GM04503 (cell line): ENCODE measurements at regions not wholly inside any gene's neighbourhood (a gene's known extent, or its start where the extent isn't known, plus 50 kb on each side); places are given as distances from the start of the nearest gene placed in this dataset.
"Not testable (repeated sequence)": the region's sequence is repeated elsewhere in the genome, so short reads cannot be mapped to it uniquely, and the experiment has no call there.

Experiments used
- DNase-seq: peaks from one replicate; pipeline ENCODE4 v3.0.0-alpha.2; 2012; ENCODE audit warnings: low read depth

DNA sequence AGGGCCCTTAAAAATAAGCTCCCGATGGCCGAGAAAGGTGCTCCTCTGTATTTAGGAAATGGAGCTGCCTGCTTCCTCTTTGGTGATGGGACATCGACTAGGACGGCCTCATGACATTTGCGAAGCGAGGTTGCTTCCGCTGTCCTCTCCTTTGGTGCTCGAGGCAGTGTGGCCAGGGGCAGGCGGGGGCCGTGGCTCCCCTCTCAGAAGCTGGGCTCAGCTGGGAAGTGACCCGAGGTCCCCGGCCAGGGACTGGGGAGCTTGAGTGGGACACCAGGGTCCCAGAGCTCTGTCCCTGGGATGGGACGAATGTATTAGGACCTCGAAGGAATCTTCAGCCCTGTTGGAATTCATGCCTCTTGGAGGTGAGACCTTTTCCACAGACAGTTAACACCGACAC lies 151.1 kb downstream of the CTTN start:
- DNase-seq = no peak

DNA sequence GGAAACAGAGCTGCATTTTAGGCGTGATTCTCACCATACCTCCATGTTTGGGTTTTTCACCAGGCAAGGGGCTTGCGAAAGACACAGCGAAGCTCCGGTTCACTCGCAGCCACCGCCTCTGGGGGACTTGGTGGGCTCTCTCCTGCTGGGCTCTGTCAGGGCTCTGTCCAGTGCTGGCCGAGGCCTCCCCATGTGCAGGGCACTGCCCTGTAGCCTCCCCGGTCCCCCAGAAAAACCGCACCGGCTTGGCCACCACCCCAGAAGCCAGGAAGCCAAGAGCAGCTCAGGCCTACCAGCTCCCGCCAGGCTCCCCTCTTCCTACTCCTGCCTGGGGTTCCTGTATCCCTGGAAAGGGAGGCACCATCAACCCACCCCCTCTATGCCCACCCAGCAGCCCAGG lies 151.5 kb downstream of the CTTN start:
- no peak for DNase-seq

DNA sequence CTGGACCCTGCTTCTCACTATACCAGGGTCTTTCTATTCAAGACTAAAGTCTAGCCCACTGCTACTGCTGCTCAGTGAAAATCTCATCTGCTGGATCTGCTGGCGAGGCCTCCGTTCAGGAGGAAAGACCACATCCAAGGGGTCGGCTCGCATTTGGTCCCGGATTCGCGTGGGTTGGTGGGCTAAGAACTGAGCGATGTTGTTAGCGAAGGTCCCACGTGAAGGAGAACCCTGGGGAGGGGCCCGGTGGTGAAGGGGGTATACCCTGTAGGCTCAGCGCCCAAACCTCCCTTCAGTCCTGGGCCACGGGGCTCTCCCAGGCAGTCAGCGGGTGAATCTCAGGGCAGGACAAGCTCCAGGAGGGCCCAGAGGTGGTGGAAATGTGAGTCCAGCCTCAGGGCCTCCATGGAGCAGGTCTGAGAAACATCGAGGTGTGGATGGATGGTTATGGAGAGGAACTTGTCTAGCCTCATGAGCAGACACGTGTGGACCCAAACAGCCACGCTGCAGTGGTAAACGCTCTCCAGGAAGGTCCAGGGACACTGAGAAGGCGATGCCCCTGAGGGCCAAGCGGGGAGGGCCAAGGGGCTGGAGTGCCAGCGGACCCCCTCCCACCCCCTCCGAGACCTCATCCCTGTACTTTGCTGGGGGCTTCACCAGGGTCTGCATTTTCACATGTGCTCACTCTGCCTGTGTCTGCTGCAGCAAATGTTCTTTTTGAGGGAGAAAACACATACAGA lies 152.3 kb downstream of the CTTN start:
- no peak for DNase-seq

DNA sequence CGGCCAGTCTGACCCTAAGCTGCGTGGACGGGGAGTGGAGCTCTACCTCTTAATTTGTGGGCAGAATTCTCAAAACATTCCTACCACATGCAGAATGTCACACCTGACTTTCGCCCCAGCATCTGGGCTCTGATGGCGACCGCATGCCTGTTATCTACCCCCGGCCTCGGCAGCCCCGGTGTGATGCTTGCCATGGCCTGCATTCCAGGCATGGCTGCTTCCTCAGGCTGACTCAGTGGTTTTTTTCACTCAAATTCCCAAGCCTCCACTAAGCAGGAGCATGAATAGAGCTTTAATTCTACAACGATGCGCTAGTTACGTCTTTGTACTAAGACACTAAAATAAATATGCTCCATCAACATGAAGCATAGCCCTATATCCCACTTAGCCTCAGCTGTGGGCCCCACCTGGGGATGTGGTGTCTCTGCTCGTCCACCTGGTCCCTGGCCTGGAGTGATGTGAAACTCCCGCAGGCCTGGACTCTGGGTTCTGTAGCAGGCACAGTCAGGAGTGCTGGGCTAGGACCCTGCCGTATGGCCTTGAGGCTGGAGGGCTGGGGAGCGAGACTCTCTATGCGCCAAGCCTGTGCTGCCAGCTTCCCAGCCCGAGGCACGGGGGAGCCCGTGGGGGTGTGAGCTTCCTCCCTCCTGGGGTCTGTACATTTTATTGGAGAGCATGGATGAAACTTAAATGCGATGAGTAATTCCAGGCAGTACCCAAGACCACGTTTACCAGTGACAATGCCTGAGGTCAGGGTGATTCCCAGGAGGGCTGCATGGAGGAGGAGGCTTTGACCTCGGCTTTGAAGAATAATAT lies 153.2 kb downstream of the CTTN start:
- no peak for DNase-seq

DNA sequence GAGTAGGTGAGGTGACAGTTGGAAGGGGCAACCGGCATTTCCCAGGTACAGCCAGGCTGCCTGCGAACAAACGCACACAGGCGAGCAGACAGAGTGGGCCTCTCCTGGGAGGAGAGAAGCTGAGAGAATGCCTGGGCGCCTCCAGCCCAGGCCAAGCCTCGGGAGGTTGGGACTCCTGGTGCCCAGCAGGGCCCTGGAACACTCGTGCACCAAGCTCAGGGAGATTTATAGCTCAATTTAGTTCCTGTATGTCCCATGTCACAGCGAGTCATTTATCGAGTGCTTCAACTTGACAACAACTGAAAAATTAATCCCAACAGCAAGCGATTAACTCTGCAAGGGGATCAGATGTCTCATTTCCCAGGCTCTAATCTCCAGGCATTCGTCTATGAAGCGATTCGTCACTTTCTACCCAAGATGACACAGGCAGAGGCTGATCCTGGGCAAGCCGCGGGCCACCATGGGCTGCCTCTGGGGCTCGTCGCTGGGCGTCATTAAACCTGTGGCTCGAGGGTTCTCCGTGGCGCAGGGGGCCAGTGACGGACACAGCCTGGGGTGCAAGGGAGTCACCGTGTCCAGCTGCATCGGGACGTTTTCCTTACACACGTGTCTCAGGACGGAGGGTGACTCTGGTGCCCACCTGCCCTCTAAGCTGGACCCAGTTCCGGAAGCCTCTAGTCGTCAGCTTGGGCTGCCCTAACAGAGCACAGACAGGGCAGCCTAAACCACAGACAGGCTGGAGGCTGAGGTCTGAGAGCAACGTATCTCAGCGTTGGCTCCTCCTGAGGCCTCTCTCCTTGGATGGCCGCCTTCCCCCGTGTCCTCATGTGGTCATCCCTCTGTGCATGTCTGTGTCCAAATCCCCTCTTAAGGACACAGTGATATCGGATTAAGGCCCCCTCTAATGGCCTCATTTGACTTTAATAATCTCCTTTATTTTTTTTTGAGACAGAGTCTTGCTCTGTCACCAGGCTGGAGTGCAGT lies 154.1 kb downstream of the CTTN start:
- no peak for DNase-seq

DNA sequence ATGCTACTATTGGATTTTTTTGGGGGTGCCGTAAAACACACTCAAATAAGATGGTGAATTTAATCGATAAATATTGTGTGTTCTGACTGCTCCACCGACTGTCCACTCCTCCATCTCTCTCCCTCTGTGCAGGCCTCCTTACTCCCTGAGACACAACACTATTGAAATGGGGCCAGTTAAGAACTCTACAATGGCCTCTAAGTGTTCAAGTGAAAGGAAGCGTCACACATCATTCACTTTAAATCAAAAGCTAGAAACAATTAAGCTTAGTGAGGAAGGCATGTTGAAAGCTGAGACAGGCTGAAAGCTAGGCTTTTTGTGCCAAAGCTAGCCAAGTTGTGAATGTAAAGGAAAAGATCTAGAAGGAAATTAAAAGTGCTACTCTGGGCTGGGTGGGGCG lies 156.7 kb downstream of the CTTN start:
- DNase-seq = no peak

DNA sequence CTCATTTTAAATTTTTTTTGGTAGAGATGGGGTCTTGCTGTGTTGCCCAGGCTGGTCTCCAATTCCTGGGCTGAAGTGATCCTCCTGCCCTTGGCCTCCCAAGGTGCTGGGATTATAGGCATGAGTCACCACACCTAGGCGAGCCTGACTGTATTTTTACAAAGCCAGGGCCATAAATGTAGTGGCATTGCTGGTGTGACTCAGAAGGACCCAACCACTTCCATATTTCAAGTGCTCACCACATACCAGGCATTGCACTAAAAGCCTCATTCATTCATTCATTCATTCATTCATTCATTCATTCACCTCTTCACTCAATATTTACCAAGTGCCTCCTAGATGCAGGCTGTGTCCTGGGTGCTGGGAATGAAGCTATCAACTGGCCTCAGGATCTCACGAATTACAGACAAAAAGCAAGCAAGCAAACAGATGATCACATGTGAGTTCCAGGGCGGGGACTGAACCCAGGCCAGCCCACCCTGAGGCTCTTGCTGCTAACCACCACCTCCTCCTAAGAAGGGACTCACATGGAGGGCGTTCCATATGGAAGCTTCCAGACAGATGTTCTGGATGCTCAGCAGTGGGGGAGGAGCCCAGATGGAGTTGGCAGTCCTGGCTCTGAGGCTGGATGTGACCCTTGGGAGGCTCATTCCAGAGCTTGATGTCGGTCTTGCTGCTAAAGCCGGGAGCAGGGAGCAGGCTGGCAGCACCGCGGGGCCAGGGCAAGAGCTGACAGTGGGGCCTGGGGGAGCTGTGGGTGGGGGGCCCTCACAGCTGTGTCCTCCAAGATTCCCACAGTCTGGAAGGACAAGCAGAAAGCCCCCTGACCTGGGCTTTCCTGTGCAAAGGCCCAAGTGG lies 158.8 kb downstream of the CTTN start:
- no peak for DNase-seq

DNA sequence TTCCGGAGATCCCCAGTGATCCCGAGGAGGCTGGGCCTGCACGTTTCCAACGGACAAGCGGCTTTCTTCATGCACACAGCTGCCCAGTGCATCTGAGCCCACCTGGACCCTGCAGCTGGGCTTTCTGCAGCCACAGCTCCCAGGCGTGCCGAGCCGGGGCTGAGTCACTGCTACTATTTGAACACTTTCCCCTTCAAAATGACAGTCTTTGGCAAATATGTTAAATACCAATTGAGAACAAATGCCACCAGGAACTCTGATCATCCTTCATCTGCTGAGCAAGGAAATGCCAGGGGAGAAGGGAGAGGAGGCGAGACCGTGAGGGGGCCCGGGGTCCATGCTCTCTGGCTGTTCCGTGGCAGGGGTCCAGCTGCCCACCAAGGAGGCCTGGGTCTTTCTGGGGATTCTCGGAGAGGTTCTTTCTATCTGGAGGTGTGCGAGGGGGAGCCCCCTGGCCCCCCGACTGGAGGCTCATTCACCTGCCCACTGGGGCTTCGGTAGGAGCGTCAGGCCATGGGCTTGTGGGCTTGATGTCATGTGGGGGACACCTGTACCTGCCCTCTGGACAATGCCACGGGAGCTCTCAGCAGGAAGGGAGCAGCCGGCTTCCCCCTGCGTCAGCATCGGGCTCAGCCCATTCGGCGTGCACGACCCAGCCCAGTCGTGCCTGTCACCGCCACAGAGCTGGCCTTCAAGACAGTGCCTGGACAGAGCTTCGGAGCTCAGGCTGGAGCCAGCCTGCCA lies 159.6 kb downstream of the CTTN start:
- DNase-seq = no peak

DNA sequence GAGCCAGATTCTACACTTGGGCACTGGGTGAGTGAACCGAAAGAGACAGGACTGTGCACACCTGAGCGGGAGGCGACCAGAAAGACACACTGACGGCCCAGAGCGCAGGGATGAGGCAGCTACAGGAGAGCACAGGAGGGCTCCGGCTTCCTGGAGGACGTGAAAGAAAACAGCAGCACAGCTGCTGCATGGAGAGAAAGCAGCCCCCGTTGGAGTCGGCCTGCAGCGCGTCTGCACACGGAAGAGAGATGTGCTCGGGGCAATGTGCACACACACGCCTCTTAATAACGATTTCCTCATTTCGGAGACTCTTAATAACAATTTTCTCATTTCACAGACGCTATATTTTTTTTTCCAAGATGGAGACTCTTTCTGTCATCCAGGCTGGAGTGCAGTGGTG lies 160.4 kb downstream of the CTTN start:
- DNase-seq = no peak

DNA sequence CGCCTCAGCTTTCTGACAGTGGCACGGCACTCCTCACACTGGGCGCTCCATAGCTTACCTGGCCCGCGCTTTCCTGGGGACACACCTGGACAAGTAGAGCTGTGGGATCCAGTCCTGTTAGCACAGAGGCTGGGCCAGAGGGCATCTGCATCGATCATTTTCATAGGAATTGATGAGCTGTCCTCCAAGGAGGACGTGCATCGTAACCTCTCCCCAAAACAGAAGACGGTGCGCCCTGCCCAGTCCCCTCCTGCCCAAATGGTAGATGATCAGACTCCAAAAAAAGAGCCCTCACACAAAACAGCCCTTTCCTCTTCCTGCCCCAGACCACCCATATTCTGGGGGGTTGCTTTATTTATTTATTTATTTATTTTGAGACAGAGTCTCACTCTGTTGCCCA lies 161.2 kb downstream of the CTTN start:
- DNase-seq = no peak

DNA sequence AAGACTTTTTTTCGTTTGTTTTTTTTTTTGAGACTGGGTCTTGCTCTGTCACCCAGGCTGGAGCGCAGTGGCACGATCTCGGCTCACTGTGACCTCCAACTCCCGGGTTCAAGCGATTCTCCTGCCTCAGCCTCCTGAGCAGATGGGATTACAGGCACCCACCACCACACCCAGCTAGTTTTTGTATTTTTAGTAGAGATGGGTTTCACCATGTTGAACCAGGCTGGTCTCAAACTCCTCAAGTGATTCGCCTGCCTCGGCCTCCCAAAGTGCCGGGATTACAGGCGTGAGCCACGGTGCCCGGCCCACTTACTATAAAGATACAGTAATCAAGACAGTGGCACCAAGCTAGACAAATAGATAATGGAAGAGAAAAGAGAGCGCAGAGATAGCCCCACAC lies 162.3 kb downstream of the CTTN start:
- not testable (repeated sequence) for DNase-seq

DNA sequence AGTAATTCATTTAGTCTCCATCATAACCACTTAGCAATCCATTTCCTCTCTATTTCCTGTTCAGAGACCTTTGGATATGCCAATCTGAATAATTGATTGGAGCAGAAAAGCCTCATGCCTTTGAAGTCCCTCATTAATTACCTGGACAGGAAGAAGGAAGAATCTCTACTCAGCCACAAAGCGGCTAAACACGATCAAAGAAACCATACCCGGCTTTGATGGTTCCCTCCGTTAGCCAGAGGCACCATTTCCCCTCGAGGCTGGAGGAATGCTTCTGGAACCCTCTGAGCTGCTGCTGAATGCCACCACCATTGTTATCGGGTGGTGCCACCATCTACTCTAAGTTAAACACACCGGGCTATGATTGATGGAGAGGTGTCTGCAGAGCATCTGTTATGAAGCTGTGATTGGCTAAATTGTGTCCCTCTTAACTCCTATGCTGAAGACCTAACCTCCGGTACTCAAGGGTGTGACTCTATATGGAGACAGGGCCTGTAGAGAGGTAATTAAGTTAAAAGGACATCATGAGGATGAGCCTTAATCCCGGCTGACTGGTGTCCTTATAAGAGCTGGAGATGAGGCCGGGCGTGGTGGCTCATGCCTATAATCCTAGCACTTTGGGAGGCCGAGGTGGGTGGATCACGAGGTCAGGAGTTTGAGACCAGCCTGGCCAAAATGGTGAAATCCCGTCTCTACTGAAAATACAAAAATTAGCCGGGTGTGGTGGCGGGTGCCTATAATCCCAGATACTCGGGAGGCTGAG lies 168.6 kb downstream of the CTTN start:
- DNase-seq = no peak

DNA sequence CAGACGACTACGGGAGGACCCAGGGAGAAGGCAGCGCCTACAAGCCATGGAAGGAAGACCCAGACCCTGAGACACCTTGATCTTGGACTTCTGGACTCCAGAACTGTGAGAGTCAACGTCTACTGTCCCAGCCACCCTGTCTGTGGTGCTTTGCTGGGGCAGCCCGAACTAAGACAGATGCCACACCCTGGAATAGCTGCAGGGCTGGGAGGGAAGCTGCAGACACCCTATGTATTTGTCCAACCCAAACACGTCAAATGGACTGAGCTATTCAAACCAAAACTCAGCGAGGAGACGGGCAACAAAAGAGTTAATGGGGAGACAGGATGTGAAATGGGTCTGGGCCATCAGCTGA lies 169.3 kb downstream of the CTTN start:
- no peak for DNase-seq

DNA sequence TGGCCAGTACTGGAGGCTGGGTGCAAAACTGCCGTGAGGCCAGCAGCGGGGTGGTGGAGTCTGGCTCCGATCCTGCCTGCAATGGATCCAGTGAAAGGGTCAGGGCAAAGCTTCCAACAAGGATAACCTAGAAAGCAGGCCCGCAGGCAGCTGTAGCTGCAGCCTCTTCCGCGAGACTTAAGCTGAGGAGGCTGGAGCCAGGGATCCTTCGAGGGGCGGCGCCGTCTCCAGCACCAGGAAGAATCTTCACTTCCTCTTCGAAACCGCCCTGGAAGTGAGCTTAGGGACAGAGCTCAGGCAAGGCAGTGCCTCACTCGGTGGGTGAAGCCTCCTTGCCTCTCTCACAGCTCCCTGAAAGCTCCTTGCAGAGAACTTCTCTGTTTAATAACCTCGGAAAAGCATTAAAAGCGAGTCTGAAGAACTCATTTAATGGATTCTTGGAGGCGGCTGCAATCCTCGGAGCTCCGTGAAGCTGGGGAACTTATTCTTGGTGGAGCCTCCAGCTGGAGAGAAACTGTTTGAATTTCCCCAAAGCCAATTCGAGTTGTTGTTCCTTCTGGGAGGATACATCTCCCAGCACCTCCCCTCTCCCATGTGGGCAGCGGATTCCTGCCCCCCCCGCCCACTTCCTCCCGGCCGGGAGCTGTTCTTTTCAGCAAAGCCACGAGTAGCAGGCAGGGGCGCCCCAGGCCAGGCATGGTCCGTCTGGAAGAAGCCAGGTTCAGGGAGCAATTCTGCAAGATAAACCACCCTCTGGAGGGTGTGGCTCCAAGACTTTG lies 169.9 kb downstream of the CTTN start:
- no peak for DNase-seq

DNA sequence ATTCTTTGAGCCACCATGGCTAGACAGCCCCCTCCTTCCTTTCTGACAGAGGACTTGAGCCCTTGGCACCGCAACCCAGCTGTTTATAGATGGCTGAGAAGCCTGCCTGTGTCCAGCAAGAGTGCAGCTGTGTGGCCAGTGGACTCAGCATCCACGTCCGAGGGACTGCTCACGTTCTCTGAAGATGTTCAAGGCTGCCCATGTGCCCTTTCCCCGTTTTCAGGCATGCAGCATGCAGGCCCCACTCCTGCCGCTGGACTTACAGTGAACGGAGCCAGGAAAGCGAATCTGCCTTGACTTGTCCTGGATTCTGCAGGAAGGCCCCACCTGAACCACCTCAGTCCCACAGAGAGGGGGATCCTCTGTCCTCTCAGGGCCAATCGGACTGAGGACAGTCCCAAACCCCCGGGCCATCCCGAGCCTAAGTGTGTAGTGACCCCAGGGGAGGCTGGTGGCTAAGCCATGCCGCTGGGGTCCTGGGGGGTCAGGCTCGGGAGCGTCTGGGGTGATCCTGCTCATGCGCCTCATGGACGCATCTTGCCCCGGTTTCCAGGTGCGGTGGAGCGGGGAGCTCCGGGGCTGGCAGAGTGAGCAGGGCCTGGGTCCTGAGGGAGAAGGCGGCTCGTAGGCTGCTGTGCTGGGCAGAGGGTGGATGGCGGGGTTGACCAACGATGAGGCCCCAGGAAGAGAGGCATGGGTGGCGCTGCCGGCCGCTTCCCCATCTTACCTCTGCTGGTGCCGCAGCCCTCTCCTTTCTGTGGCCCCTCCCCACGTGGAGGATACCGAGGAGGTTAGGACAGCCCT lies 170.7 kb downstream of the CTTN start:
- no peak for DNase-seq

DNA sequence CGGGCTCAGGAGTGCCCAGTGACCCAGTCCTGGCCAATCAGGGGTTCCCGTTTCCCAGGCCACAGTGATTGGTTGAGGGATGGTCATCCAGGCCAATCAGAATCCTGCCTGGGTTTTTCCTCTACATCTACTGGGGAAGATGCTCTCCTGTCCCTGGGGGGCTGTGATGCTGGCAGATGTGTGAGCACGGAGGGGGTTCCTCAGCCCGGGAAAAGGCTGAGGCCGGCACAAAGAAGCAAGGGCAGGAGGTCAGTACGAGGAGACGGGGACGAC lies 171.2 kb downstream of the CTTN start:
- DNase-seq = no peak

DNA sequence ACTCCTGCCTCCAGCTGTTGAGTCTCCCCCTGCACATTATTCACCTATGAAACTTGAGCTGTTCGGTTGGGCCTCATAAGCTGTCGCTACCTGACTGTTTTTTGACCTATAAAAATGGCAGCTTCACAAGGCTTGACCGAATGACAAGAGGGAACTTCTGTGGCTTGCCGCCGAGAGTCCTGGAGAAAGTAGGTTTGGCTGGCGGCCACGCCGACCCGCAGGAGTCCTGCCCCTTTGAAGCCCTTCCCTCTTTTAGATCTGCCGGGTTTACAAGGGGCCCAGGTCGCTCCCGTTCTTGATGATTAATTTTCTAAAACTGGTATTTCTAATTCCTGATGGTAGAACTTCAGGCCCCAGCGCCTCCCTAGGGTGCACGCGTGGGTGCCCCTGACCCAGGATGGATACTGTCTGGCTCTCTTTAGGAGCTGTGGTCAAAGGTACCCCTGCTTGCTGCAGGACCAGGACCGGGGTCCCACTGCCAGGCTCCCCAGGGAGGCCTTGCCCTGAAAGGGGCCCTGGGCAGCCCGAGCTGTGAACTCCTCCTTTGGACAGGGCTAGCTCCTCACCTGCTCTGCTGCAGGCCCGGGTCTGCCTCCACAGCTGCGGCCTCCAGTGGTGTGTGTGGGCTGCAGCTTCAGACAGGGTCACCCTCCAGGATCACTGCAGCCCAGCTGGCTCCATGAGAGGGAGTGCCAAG lies 171.8 kb downstream of the CTTN start:
- DNase-seq = no peak
